ENCODE measurements at regions not wholly inside any gene's neighbourhood (a gene's known extent, or its start where the extent isn't known, plus 50 kb on each side); places are given as distances from the start of the nearest gene placed in this dataset.

DNA sequence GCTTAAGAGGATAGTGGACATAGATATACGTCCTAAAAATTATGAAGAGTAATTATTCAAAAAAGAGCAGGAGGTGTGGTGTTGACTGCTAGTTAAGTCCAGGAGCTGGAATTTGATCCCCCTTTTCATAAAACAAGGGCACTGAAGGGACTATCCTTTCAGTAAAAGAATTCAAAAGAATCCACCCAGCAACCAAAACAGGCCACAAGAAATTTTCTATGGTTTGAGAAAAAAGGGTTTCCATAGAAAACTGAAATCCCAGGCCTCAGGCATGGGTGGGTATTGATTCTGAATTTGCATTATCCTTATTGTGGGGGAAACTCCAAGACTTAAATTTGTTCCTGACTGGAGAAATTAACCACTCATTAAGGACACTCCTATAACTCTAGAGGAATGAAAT is 269.0 kb upstream of the MPDZ start:
- 62% methylated on average over 1 of the region's 1 CpG for WGBS (ENCODE audit: missing lambda C conversion rate)
- no peaks in the 10 kb centered on the region for H3K9me3 ChIP-seq
- no peak for TF ChIP-seq RARB (CRISPR knock-in tag; IDR thresholded peaks at IDR 0.05)
- TF ChIP-seq ZSCAN20 (CRISPR knock-in tag; IDR thresholded peaks at IDR 0.05) = no peak
- TF ChIP-seq FOSL2 (IDR thresholded peaks at IDR 0.05) = no peak
- TF ChIP-seq FOSL2 (CRISPR knock-in tag; IDR thresholded peaks at IDR 0.05) = no peak
- TF ChIP-seq, protein P1, sequence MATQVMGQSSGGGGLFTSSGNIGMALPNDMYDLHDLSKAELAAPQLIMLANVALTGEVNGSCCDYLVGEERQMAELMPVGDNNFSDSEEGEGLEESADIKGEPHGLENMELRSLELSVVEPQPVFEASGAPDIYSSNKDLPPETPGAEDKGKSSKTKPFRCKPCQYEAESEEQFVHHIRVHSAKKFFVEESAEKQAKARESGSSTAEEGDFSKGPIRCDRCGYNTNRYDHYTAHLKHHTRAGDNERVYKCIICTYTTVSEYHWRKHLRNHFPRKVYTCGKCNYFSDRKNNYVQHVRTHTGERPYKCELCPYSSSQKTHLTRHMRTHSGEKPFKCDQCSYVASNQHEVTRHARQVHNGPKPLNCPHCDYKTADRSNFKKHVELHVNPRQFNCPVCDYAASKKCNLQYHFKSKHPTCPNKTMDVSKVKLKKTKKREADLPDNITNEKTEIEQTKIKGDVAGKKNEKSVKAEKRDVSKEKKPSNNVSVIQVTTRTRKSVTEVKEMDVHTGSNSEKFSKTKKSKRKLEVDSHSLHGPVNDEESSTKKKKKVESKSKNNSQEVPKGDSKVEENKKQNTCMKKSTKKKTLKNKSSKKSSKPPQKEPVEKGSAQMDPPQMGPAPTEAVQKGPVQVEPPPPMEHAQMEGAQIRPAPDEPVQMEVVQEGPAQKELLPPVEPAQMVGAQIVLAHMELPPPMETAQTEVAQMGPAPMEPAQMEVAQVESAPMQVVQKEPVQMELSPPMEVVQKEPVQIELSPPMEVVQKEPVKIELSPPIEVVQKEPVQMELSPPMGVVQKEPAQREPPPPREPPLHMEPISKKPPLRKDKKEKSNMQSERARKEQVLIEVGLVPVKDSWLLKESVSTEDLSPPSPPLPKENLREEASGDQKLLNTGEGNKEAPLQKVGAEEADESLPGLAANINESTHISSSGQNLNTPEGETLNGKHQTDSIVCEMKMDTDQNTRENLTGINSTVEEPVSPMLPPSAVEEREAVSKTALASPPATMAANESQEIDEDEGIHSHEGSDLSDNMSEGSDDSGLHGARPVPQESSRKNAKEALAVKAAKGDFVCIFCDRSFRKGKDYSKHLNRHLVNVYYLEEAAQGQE (IDR thresholded peaks at IDR 0.05) = no peak
- TF ChIP-seq SREBF2 (IDR thresholded peaks at IDR 0.05) = no peak
- TF ChIP-seq, protein P2, sequence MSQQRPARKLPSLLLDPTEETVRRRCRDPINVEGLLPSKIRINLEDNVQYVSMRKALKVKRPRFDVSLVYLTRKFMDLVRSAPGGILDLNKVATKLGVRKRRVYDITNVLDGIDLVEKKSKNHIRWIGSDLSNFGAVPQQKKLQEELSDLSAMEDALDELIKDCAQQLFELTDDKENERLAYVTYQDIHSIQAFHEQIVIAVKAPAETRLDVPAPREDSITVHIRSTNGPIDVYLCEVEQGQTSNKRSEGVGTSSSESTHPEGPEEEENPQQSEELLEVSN (IDR thresholded peaks at IDR 0.05; ENCODE audit: borderline replicate concordance, low read depth) = no peak
- no peak for TF ChIP-seq NR3C1 (IDR thresholded peaks at IDR 0.05)
- TF ChIP-seq SMC3 (IDR thresholded peaks at IDR 0.05) = no peak
- no peak for TF ChIP-seq ZFP36 (IDR thresholded peaks at IDR 0.05; ENCODE audit: borderline replicate concordance, partially characterized antibody)
- TF ChIP-seq KDM5A (IDR thresholded peaks at IDR 0.05) = no peak
- no peak for TF ChIP-seq MAFK (IDR thresholded peaks at IDR 0.05; ENCODE audit: partially characterized antibody)
- no peak for TF ChIP-seq FOXS1 (CRISPR knock-in tag; IDR thresholded peaks at IDR 0.05)
- no peak for TF ChIP-seq ESRRA (IDR thresholded peaks at IDR 0.05; ENCODE audit: borderline replicate concordance, low read length)
- TF ChIP-seq, protein P3, sequence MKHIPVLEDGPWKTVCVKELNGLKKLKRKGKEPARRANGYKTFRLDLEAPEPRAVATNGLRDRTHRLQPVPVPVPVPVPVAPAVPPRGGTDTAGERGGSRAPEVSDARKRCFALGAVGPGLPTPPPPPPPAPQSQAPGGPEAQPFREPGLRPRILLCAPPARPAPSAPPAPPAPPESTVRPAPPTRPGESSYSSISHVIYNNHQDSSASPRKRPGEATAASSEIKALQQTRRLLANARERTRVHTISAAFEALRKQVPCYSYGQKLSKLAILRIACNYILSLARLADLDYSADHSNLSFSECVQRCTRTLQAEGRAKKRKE (CRISPR knock-in tag; IDR thresholded peaks at IDR 0.05; ENCODE audit: low read depth) = no peak
- ATAC-seq (no peak), FAIRE-seq (no peak), DNase-seq (ENCODE audit: low read depth in 1 of 2, low spot score in 1 of 2) (no peak)
- no peak overlapping the region for H3K4me2 ChIP-seq
- H3K4me3 ChIP-seq = no peak overlapping the region
- CTCF ChIA-PET = interaction anchor here (1.0 kb wide), 1 partner anchor 16 kb away, joined by 3 read pairs; no protein-coding TSS in a partner anchor
- no peak overlapping the region for H3K27ac ChIP-seq
- no peaks in the 10 kb centered on the region for H3K4me1 ChIP-seq
- POLR2A ChIA-PET = no interaction called here

DNA sequence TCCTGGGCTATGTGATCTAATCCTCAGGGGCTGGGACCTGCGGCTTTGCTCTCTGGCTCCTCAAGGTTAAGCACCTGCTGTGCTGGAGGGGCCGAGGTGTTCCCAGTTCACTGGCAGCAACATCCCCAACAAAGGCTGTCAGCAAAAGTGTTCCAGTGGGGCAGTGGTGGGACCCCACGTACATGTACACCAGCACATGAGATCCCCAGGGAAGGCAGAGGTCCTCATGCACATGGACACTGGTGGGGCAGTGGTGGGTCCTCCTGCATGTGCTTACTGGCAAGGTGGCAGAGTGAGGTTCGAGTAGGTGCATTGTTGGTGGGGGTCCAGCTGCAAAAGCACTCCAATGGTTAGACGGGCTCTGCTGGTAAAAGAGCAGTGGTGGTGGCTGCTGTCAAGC is 255.6 kb upstream of the MPDZ start:
- Histone ChIP-seq H3K4me3 (no peak overlapping the region), H3K27ac (no peak overlapping the region), H3K9me3 (no peaks in the 10 kb centered on the region), H3K4me2 (no peak overlapping the region), H3K4me1 (no peaks in the 10 kb centered on the region)
- no peak for TF ChIP-seq HOXB13 (CRISPR knock-in tag; IDR thresholded peaks at IDR 0.05; ENCODE audit: low read depth)
- TF ChIP-seq JUN (IDR thresholded peaks at IDR 0.05) = no peak
- TF ChIP-seq, protein P2 (IDR thresholded peaks at IDR 0.05; ENCODE audit: borderline replicate concordance, low read depth) = no peak
- TF ChIP-seq ZSCAN20 (CRISPR knock-in tag; IDR thresholded peaks at IDR 0.05) = no peak
- TF ChIP-seq FOXS1 (CRISPR knock-in tag; IDR thresholded peaks at IDR 0.05) = no peak
- no peak for TF ChIP-seq RAD21 (conservative IDR thresholded peaks at IDR 0.05 in 1 of 2, IDR thresholded peaks at IDR 0.05 in 1 of 2)
- no peak for TF ChIP-seq FOSL2 (IDR thresholded peaks at IDR 0.05)
- no peak for TF ChIP-seq FOSL2 (CRISPR knock-in tag; IDR thresholded peaks at IDR 0.05)
- ChIA-PET CTCF (no interaction called here), POLR2A (no interaction called here)
- 7% methylated on average over 4 of the region's 5 CpGs for WGBS (ENCODE audit: missing lambda C conversion rate)
- DNase-seq (ENCODE audit: low read depth in 1 of 2, low spot score in 1 of 2) = no peak
- FAIRE-seq = no peak
- ATAC-seq = no peak

DNA sequence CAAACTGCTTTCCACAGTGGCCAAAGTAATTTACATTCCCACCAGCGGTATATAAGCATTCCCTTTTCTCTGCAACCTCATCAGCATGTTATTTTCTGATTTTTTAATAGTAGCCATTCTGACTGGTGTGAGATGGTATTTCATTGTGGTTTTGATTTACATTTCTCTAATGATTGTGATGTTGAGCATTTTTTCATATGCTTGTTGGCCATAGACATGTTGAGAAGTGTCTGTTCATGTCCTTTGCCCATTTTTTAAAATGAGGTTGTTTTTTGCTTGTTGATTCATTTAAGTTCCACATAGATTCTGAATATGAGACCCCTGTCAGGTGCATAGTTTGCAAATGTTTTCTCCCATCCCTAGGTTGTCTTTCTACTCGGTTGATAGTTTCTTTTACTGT is 254.5 kb upstream of the MPDZ start:
- Histone ChIP-seq H3K4me3 (no peak overlapping the region), H3K9me3 (no peaks in the 10 kb centered on the region), H3K27ac (no peak overlapping the region), H3K4me1 (no peaks in the 10 kb centered on the region), H3K4me2 (no peak overlapping the region)
- FAIRE-seq = no peak
- CTCF ChIA-PET = no interaction called here
- no peak for ATAC-seq
- no peak for DNase-seq (ENCODE audit: low read depth in 1 of 2, low spot score in 1 of 2)
- 1% methylated on average over 2 of the region's 2 CpGs for WGBS (ENCODE audit: missing lambda C conversion rate)
- POLR2A ChIA-PET = no interaction called here
- no peak for TF ChIP-seq CHD2 (IDR thresholded peaks at IDR 0.05; ENCODE audit: low read length, partially characterized antibody)
- TF ChIP-seq, protein P4, sequence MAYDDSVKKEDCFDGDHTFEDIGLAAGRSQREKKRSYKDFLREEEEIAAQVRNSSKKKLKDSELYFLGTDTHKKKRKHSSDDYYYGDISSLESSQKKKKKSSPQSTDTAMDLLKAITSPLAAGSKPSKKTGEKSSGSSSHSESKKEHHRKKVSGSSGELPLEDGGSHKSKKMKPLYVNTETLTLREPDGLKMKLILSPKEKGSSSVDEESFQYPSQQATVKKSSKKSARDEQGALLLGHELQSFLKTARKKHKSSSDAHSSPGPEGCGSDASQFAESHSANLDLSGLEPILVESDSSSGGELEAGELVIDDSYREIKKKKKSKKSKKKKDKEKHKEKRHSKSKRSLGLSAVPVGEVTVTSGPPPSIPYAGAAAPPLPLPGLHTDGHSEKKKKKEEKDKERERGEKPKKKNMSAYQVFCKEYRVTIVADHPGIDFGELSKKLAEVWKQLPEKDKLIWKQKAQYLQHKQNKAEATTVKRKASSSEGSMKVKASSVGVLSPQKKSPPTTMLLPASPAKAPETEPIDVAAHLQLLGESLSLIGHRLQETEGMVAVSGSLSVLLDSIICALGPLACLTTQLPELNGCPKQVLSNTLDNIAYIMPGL (CRISPR knock-in tag; IDR thresholded peaks at IDR 0.05; ENCODE audit: borderline replicate concordance) = no peak
- no peak for TF ChIP-seq BHLHE40 (IDR thresholded peaks at IDR 0.05; ENCODE audit: low read depth, low read length)
- TF ChIP-seq KDM1A (IDR thresholded peaks at IDR 0.05; ENCODE audit: low read depth) = no peak
- no peak for TF ChIP-seq HDAC2 (IDR thresholded peaks at IDR 0.05)
- TF ChIP-seq SMC3 (IDR thresholded peaks at IDR 0.05) = no peak
- no peak for TF ChIP-seq ZFP36 (IDR thresholded peaks at IDR 0.05; ENCODE audit: borderline replicate concordance, partially characterized antibody)
- TF ChIP-seq POLR2AphosphoS2 (conservative IDR thresholded peaks at IDR 0.05; ENCODE audit: low read length) = no peak
- TF ChIP-seq RNF2 (IDR thresholded peaks at IDR 0.05; ENCODE audit: borderline replicate concordance, low read depth) = no peak
- TF ChIP-seq RAD21 (conservative IDR thresholded peaks at IDR 0.05 in 1 of 2, IDR thresholded peaks at IDR 0.05 in 1 of 2) = no peak
- no peak for TF ChIP-seq HEYL (CRISPR knock-in tag; IDR thresholded peaks at IDR 0.05)
- no peak for TF ChIP-seq NFE2L2 (conservative IDR thresholded peaks at IDR 0.05; ENCODE audit: low read length)
- TF ChIP-seq EHF (CRISPR knock-in tag; IDR thresholded peaks at IDR 0.05) = no peak

Measured in A549 (cell line).